ENCODE measurements at regions not wholly inside any gene's neighbourhood (a gene's known extent, or its start where the extent isn't known, plus 50 kb on each side); places are given as distances from the start of the nearest gene placed in this dataset.

- DNase-seq (ENCODE audit: low read depth, low spot score) (no peak), ATAC-seq (no peak)
- intact Hi-C loops (cut with micrococcal nuclease; ENCODE audit: unreplicated experiment) (no loop called here), in situ Hi-C loops (cut with HindIII; ENCODE audit: low pct_unique_long_range_greater_than_20kb, low sequenced_read_pairs) (no loop called here)
- CTCF ChIA-PET = no interaction called here
- Histone ChIP-seq H3K36me3 (ENCODE audit: control insufficient read depth, insufficient read depth, low read length) (no peaks in the 10 kb centered on the region), H3K4me1 (ENCODE audit: control insufficient read depth, insufficient read depth, low read length) (no peaks in the 10 kb centered on the region), H3K27me3 (ENCODE audit: control insufficient read depth, insufficient read depth, low read length) (no peaks in the 10 kb centered on the region), H3K27ac (ENCODE audit: low read length) (no peak overlapping the region), H3K4me3 (ENCODE audit: low read depth in 2 of 2, low read length in 2 of 2) (no peak overlapping the region), H3K9me3 (ENCODE audit: control insufficient read depth, insufficient read depth, low read depth, low read length) (no peaks in the 10 kb centered on the region)
- no peak for TF ChIP-seq REST (IDR thresholded peaks at IDR 0.05; ENCODE audit: insufficient read depth in 1 of 2, low read depth in 2 of 2, low read length in 1 of 2)
- no peak for TF ChIP-seq SIN3A (IDR thresholded peaks at IDR 0.05; ENCODE audit: borderline replicate concordance, insufficient read depth, low read depth, low read length)
- TF ChIP-seq TCF7L2 (IDR thresholded peaks at IDR 0.05; ENCODE audit: low read depth, low read length) = no peak
- no peak for TF ChIP-seq CTCF (IDR thresholded peaks at IDR 0.05)
- POLR2A ChIA-PET = no interaction called here
- BruUV-seq (replicated peaks) = no TSS peak
Measured at GRCh38 chr15:87805117-87805820, 451.3 kb downstream of the NTRK3 start.

GRCh38 chr15:87804451-87804850, 452.1 kb downstream of the NTRK3 start:
- in situ Hi-C loops (cut with HindIII; ENCODE audit: low pct_unique_long_range_greater_than_20kb, low sequenced_read_pairs) = no loop called here
- TF ChIP-seq TCF7L2 (IDR thresholded peaks at IDR 0.05; ENCODE audit: low read depth, low read length) (no peak), POLR2AphosphoS5 (IDR thresholded peaks at IDR 0.05; ENCODE audit: low read depth, low read length) (no peak), SIN3A (IDR thresholded peaks at IDR 0.05; ENCODE audit: borderline replicate concordance, insufficient read depth, low read depth, low read length) (no peak), CTCF (IDR thresholded peaks at IDR 0.05) (no peak), REST (IDR thresholded peaks at IDR 0.05; ENCODE audit: insufficient read depth in 1 of 2, low read depth in 2 of 2, low read length in 1 of 2) (no peak)
- H3K4me1 ChIP-seq (ENCODE audit: control insufficient read depth, insufficient read depth, low read length) = no peaks in the 10 kb centered on the region
- intact Hi-C loops (cut with micrococcal nuclease; ENCODE audit: unreplicated experiment) = no loop called here
- no peak for ATAC-seq
- POLR2A ChIA-PET = no interaction called here
- H3K4me3 ChIP-seq (ENCODE audit: low read depth in 2 of 2, low read length in 2 of 2) = no peak overlapping the region
- CTCF ChIA-PET = no interaction called here
- DNase-seq (ENCODE audit: low read depth, low spot score) = no peak
- H3K27me3 ChIP-seq (ENCODE audit: control insufficient read depth, insufficient read depth, low read length) = no peaks in the 10 kb centered on the region
- no peaks in the 10 kb centered on the region for H3K9me3 ChIP-seq (ENCODE audit: control insufficient read depth, insufficient read depth, low read depth, low read length)
- H3K27ac ChIP-seq (ENCODE audit: low read length) = no peak overlapping the region
- no TSS peak for BruUV-seq (replicated peaks)
- no peaks in the 10 kb centered on the region for H3K36me3 ChIP-seq (ENCODE audit: control insufficient read depth, insufficient read depth, low read length)
